ENCODE measurements at regions not wholly inside any gene's neighbourhood (a gene's known extent, or its start where the extent isn't known, plus 50 kb on each side); places are given as distances from the start of the nearest gene placed in this dataset.

DNA sequence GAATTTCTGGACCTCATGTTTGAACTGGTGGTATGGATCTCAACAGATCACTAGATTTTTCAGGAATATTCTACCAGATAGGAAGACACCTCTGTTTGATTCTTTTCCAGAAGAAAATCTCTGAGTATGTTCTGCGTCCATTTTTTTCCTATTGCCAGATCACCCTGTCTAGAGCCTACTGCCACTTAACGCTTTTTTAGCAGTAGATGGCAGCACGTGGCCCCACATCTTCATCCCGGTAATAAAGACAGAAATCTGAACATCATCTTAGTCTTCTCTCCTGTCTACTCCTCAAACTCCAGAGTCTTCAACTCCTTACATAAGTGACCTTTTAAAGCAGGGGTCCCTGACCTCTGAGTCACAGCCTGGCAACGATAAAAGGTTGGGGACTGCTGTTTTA lies 184.7 kb downstream of the TMA16 start:
- H2BK20ac ChIP-seq (ENCODE audit: low read length) = no peak overlapping the region
- no peak overlapping the region for H2BK120ac ChIP-seq (replicated peaks; ENCODE audit: low read depth, low read length)
- no peak overlapping the region for H2AK5ac ChIP-seq (ENCODE audit: low read depth, low read length)
- H3K79me1 ChIP-seq (ENCODE audit: low read depth, low read length) = no peaks in the 10 kb centered on the region
- H4K8ac ChIP-seq (ENCODE audit: extremely low read depth, insufficient read depth, low read length) = no peak overlapping the region
- H3K9ac ChIP-seq (replicated peaks in 1 of 4; ENCODE audit: extremely low read depth in 1 of 4, low read depth in 3 of 4, low read length in 3 of 4) = no peak overlapping the region
- no peaks in the 10 kb centered on the region for H3K23me2 ChIP-seq (ENCODE audit: low read depth, low read length)
- no peaks in the 10 kb centered on the region for H4K20me1 ChIP-seq (replicated peaks in 1 of 2; ENCODE audit: control insufficient read depth in 1 of 2, insufficient read depth in 2 of 2, low read length in 2 of 2)
- H2AFZ ChIP-seq (ENCODE audit: low read length) = no peak overlapping the region
- no peak overlapping the region for H3K4ac ChIP-seq (replicated peaks; ENCODE audit: insufficient read length, low read depth, low read length)
- H3K4me2 ChIP-seq (ENCODE audit: insufficient read depth in 1 of 2, low read depth in 2 of 2, low read length in 2 of 2) = no peak overlapping the region
- H2BK5ac ChIP-seq (ENCODE audit: low read depth, low read length) = no peak overlapping the region
- H3K4me3 ChIP-seq (ENCODE audit: extremely low read depth in 1 of 4, insufficient read depth in 2 of 4, low read depth in 3 of 4, low read length in 4 of 4) = no peak overlapping the region
- no peaks in the 10 kb centered on the region for H3K79me2 ChIP-seq (ENCODE audit: control insufficient read depth in 1 of 2, insufficient read depth in 2 of 2, low read length in 2 of 2)
- no peak overlapping the region for H2BK12ac ChIP-seq (ENCODE audit: low read depth, low read length)
- H3K27ac ChIP-seq (ENCODE audit: low read depth, low read length) = no peak overlapping the region
- no peaks in the 10 kb centered on the region for H3K27me3 ChIP-seq (replicated peaks in 1 of 4; ENCODE audit: control insufficient read depth in 3 of 4, extremely low read depth in 1 of 4, insufficient read depth in 3 of 4, low read length in 3 of 4)
- no peak overlapping the region for H4K5ac ChIP-seq (ENCODE audit: insufficient read length, low read depth, low read length)
- POLR2A ChIA-PET (ENCODE audit: partially characterized antibody) = no interaction called here
- WGBS, 2 experiments (ENCODE audit: extremely low coverage in 1 of 2, insufficient coverage in 1 of 2, insufficient read length in 1 of 2, insufficient replicate concordance in 2 of 2, low coverage in 1 of 2, low lambda C conversion rate in 2 of 2, missing lambda C conversion rate in 1 of 2) = 76% methylated on average over 5 of the region's 5 CpGs; no CpG with 5 or more reads in 1 of the 2 experiments
- H3K9me3 ChIP-seq (ENCODE audit: insufficient read depth in 2 of 2, low read depth in 1 of 2, low read length in 1 of 2) = no peaks in the 10 kb centered on the region; a peak in 1 of 4 replicates
- H4K91ac ChIP-seq (replicated peaks; ENCODE audit: insufficient read length, low read length) = no peak overlapping the region
- H3K4me1 ChIP-seq (replicated peaks in 1 of 4; ENCODE audit: control insufficient read depth in 3 of 4, insufficient read depth in 4 of 4, low read length in 3 of 4) = no peaks in the 10 kb centered on the region
- H3K36me3 ChIP-seq (ENCODE audit: control insufficient read depth in 2 of 4, insufficient read depth in 4 of 4, low read length in 3 of 4) = no peaks in the 10 kb centered on the region
- FAIRE-seq (no peak), DNase-seq (ENCODE audit: low read depth in 1 of 2, low spot score in 2 of 2) (no peak)
- no peak overlapping the region for H2BK15ac ChIP-seq (ENCODE audit: low read length)
- H3K56ac ChIP-seq (replicated peaks; ENCODE audit: insufficient read length, low read depth, low read length) = no peak overlapping the region
- no peak overlapping the region for H3K14ac ChIP-seq (ENCODE audit: insufficient read length)
- CTCF ChIA-PET (ENCODE audit: partially characterized antibody) = interaction anchor here (1.7 to 3.3 kb wide), 4 partner anchors 11 to 127 kb away, joined by 5 to 30 read pairs (median 10); no protein-coding TSS in a partner anchor
- no peak overlapping the region for H3K23ac ChIP-seq (ENCODE audit: insufficient read length)
- H3K18ac ChIP-seq (ENCODE audit: extremely low read depth, low read length) = no peak overlapping the region
- TF ChIP-seq, protein P1, sequence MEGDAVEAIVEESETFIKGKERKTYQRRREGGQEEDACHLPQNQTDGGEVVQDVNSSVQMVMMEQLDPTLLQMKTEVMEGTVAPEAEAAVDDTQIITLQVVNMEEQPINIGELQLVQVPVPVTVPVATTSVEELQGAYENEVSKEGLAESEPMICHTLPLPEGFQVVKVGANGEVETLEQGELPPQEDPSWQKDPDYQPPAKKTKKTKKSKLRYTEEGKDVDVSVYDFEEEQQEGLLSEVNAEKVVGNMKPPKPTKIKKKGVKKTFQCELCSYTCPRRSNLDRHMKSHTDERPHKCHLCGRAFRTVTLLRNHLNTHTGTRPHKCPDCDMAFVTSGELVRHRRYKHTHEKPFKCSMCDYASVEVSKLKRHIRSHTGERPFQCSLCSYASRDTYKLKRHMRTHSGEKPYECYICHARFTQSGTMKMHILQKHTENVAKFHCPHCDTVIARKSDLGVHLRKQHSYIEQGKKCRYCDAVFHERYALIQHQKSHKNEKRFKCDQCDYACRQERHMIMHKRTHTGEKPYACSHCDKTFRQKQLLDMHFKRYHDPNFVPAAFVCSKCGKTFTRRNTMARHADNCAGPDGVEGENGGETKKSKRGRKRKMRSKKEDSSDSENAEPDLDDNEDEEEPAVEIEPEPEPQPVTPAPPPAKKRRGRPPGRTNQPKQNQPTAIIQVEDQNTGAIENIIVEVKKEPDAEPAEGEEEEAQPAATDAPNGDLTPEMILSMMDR (IDR thresholded peaks at IDR 0.05; ENCODE audit: control extremely low read depth in 1 of 3, insufficient read depth in 1 of 3, low read depth in 1 of 3, low read length in 3 of 3) = peak in 2 of 3 experiments; percentile 12 to 22; a peak in 2 of 4 replicates
- TF ChIP-seq SUZ12 (IDR thresholded peaks at IDR 0.05; ENCODE audit: low read length) = no peak

Data from H1 (cell line).